ENCODE measurements at regions not wholly inside any gene's neighbourhood (a gene's known extent, or its start where the extent isn't known, plus 50 kb on each side); places are given as distances from the start of the nearest gene placed in this dataset.

- H3K4me1 Mint-ChIP-seq (ENCODE audit: low read depth): no peaks in the 10 kb centered on the region
- H3K27ac Mint-ChIP-seq: no peak overlapping the region
- no peak overlapping the region for H3K4me3 Mint-ChIP-seq
- no peaks in the 10 kb centered on the region for H3K9me3 Mint-ChIP-seq
- Histone ChIP-seq H3K27me3 (ENCODE audit: control insufficient read depth in 1 of 2, insufficient read depth in 2 of 2, low read length in 2 of 2) (peaks cover 0 to 8% of the 10 kb centered on the region in 2 experiments), H3K4me3 (ENCODE audit: low read length) (no peak overlapping the region), H3K4me1 (ENCODE audit: insufficient read depth, low read length) (no peaks in the 10 kb centered on the region), H3K27ac (ENCODE audit: low read depth in 1 of 2, low read length in 2 of 2) (no peak overlapping the region), H3K36me3 (ENCODE audit: insufficient read depth, low read length) (no peaks in the 10 kb centered on the region), H3K9me3 (ENCODE audit: control insufficient read depth in 1 of 2, insufficient read depth in 1 of 2, low read length in 2 of 2) (peaks cover 0 to 4% of the 10 kb centered on the region in 2 experiments)
- no peak for ATAC-seq (ENCODE audit: poor library complexity)
- ChIA-PET POLR2A (no interaction called here), CTCF (no interaction called here)
- DNase-seq: no peak
- peaks cover 26% of the 10 kb centered on the region for H3K27me3 Mint-ChIP-seq
- no peaks in the 10 kb centered on the region for H3K36me3 Mint-ChIP-seq (ENCODE audit: low read depth)
- TF ChIP-seq CTCF (IDR thresholded peaks at IDR 0.05): no peak
- intact Hi-C loops (cut with DNase I, micrococcal nuclease): no loop called here
These were observed 73.0 kb upstream of the PCSK6 start for GRCh38 chr15:101562428-101563059.

- ATAC-seq (ENCODE audit: poor library complexity) (no peak), DNase-seq (no peak)
- Mint-ChIP-seq H3K4me1 (ENCODE audit: low read depth) (no peaks in the 10 kb centered on the region), H3K36me3 (ENCODE audit: low read depth) (no peaks in the 10 kb centered on the region), H3K27me3 (peaks cover 26% of the 10 kb centered on the region), H3K4me3 (no peak overlapping the region), H3K9me3 (no peaks in the 10 kb centered on the region), H3K27ac (no peak overlapping the region)
- ChIA-PET POLR2A (no interaction called here), CTCF (no interaction called here)
- Histone ChIP-seq H3K4me1 (ENCODE audit: insufficient read depth, low read length) (no peaks in the 10 kb centered on the region), H3K36me3 (ENCODE audit: insufficient read depth, low read length) (no peaks in the 10 kb centered on the region), H3K9me3 (ENCODE audit: control insufficient read depth in 1 of 2, insufficient read depth in 1 of 2, low read length in 2 of 2) (peaks cover 0 to 4% of the 10 kb centered on the region in 2 experiments), H3K27me3 (ENCODE audit: control insufficient read depth in 1 of 2, insufficient read depth in 2 of 2, low read length in 2 of 2) (peaks cover 0 to 8% of the 10 kb centered on the region in 2 experiments), H3K27ac (ENCODE audit: low read depth in 1 of 2, low read length in 2 of 2) (no peak overlapping the region), H3K4me3 (ENCODE audit: low read length) (no peak overlapping the region)
- intact Hi-C loops (cut with DNase I, micrococcal nuclease): no loop called here
- no peak for TF ChIP-seq CTCF (IDR thresholded peaks at IDR 0.05)
These were observed 72.0 kb upstream of the PCSK6 start for GRCh38 chr15:101561584-101561906.

GRCh38 chr15:101560722-101561583 is 71.4 kb upstream of the PCSK6 start:
- DNase-seq (no peak), ATAC-seq (ENCODE audit: poor library complexity) (no peak)
- H3K27ac Mint-ChIP-seq: no peak overlapping the region
- no peak for TF ChIP-seq CTCF (IDR thresholded peaks at IDR 0.05)
- Histone ChIP-seq H3K27ac (ENCODE audit: low read depth in 1 of 2, low read length in 2 of 2) (no peak overlapping the region), H3K9me3 (ENCODE audit: control insufficient read depth in 1 of 2, insufficient read depth in 1 of 2, low read length in 2 of 2) (peaks cover 0 to 4% of the 10 kb centered on the region in 2 experiments), H3K4me3 (ENCODE audit: low read length) (no peak overlapping the region), H3K36me3 (ENCODE audit: insufficient read depth, low read length) (no peaks in the 10 kb centered on the region), H3K4me1 (ENCODE audit: insufficient read depth, low read length) (no peaks in the 10 kb centered on the region), H3K27me3 (ENCODE audit: control insufficient read depth in 1 of 2, insufficient read depth in 2 of 2, low read length in 2 of 2) (peaks cover 0 to 7% of the 10 kb centered on the region in 2 experiments)
- intact Hi-C loops (cut with DNase I, micrococcal nuclease): no loop called here
- no peaks in the 10 kb centered on the region for H3K9me3 Mint-ChIP-seq
- ChIA-PET CTCF (no interaction called here), POLR2A (interaction anchor here (0.6 kb wide), 1 partner anchor 118 kb away, joined by 4 read pairs; no protein-coding TSS in a partner anchor)
- no peaks in the 10 kb centered on the region for H3K4me1 Mint-ChIP-seq (ENCODE audit: low read depth)
- no peak overlapping the region for H3K4me3 Mint-ChIP-seq
- peaks cover 26% of the 10 kb centered on the region for H3K27me3 Mint-ChIP-seq
- H3K36me3 Mint-ChIP-seq (ENCODE audit: low read depth): no peaks in the 10 kb centered on the region
